Calu3 (cell line): ENCODE measurements at regions not wholly inside any gene's neighbourhood (a gene's known extent, or its start where the extent isn't known, plus 50 kb on each side); places are given as distances from the start of the nearest gene placed in this dataset.
"Not testable (repeated sequence)": the region's sequence is repeated elsewhere in the genome, so short reads cannot be mapped to it uniquely, and the experiment has no call there.

Source experiments
- BruUV-seq: library from RNA; stranded (reverse); fragments of 400-500 nt; replicated peaks from 2 replicates; lab custom pipeline; 2021; lab: Mats Ljungman, UMichigan
- CTCF ChIA-PET: fragments of 300-600 bp; sonication (Branson Sonifier 250); formaldehyde crosslinking; loops from one replicate; lab custom pipeline; 2022; ENCODE audit warnings: antibody characterized with exemption; lab: Charles Lee
- DNase-seq: peaks from one replicate; pipeline ENCODE4 v3.0.0; 2022
- H3K27ac Mint-ChIP-seq: one replicate; pipeline ENCODE4 v1.8.0; 2022; ENCODE audit warnings: mixed read lengths; ENCODE audit not compliant: unreplicated experiment
- H3K27me3 Mint-ChIP-seq: one replicate; pipeline ENCODE4 v1.8.0; 2022; ENCODE audit warnings: mixed read lengths; ENCODE audit not compliant: unreplicated experiment
- H3K36me3 Mint-ChIP-seq: one replicate; pipeline ENCODE4 v1.8.0; 2022; ENCODE audit warnings: mild to moderate bottlenecking, moderate library complexity, mixed read lengths; ENCODE audit not compliant: insufficient read depth, unreplicated experiment
- H3K4me1 Mint-ChIP-seq: one replicate; pipeline ENCODE4 v1.8.0; 2022; ENCODE audit warnings: mild to moderate bottlenecking, low read depth, mixed read lengths; ENCODE audit not compliant: unreplicated experiment
- H3K4me3 Mint-ChIP-seq: one replicate; pipeline ENCODE4 v1.8.0; 2022; ENCODE audit warnings: mild to moderate bottlenecking, low read depth, moderate library complexity, mixed read lengths; ENCODE audit not compliant: unreplicated experiment
- H3K9me3 Mint-ChIP-seq: one replicate; pipeline ENCODE4 v1.8.0; 2022; ENCODE audit warnings: low read depth, mixed read lengths; ENCODE audit not compliant: unreplicated experiment
- CTCF ChIP-seq: fragments of 200-600 bp; IDR thresholded peaks from one replicate; pipeline ENCODE4 v1.8.0; 2022; ENCODE audit warnings: antibody characterized with exemption; ENCODE audit not compliant: unreplicated experiment
- intact Hi-C: fragments of 100-400 bp; cut with micrococcal nuclease; formaldehyde crosslinking; loops from one replicate; pipeline ENCODE4 v1.10.0; 2022; ENCODE audit not compliant: unreplicated experiment

- DNase-seq, intact Hi-C loops, H3K27ac Mint-ChIP-seq, H3K9me3 Mint-ChIP-seq, H3K4me1 Mint-ChIP-seq, H3K36me3 Mint-ChIP-seq, CTCF ChIA-PET, H3K4me3 Mint-ChIP-seq, BruUV-seq: not testable (repeated sequence)
- peaks cover 58% of the 10 kb centered on the region for H3K27me3 Mint-ChIP-seq
Observed at GRCh38 chr16:29202642-29203041, 203.9 kb downstream of the NPIPB11 start.

DNA sequence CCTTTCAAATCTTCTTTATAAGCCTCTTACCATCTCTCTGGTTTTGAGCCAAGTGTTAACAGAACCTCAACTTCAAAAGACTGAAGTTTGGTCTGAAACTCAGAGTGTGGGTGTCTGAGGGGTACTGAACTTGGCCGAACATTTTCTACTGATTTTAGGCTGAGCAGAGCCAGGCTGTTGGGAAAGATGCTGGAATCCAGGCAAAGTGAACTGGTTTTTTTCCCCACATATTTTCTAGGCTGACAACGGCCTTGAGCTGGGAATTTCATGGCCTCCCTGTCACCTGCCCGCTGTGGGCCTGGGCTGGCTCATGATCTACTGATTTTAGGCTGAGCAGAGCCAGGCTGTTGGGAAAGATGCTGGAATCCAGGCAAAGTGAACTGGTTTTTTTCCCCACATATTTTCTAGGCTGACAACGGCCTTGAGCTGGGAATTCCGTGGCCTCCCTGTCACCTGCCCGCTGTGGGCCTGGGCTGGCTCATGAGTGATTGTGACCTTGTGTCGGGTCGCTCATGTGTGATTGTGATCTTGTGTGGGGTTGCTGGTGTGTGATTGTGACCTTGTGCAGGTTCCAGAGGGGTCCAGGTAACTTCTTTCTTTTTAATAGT lies 204.4 kb downstream of the NPIPB11 start:
- peaks cover 58% of the 10 kb centered on the region for H3K27me3 Mint-ChIP-seq
- CTCF ChIA-PET, BruUV-seq, H3K4me1 Mint-ChIP-seq, H3K9me3 Mint-ChIP-seq, H3K36me3 Mint-ChIP-seq, intact Hi-C loops, H3K27ac Mint-ChIP-seq, DNase-seq, H3K4me3 Mint-ChIP-seq: not testable (repeated sequence)

- CTCF ChIA-PET, H3K36me3 Mint-ChIP-seq, intact Hi-C loops, H3K9me3 Mint-ChIP-seq, DNase-seq, H3K4me3 Mint-ChIP-seq, H3K27ac Mint-ChIP-seq, H3K4me1 Mint-ChIP-seq, BruUV-seq: not testable (repeated sequence)
- peaks cover 58% of the 10 kb centered on the region for H3K27me3 Mint-ChIP-seq
Observed at GRCh38 chr16:29201296-29202024, 205.1 kb downstream of the NPIPB11 start.

GRCh38 chr16:29200681-29201080 lies 205.8 kb downstream of the NPIPB11 start:
- DNase-seq, H3K4me3 Mint-ChIP-seq, BruUV-seq, H3K27ac Mint-ChIP-seq, intact Hi-C loops, H3K4me1 Mint-ChIP-seq, H3K9me3 Mint-ChIP-seq, CTCF ChIA-PET, H3K36me3 Mint-ChIP-seq: not testable (repeated sequence)
- peaks cover 50% of the 10 kb centered on the region for H3K27me3 Mint-ChIP-seq

DNA sequence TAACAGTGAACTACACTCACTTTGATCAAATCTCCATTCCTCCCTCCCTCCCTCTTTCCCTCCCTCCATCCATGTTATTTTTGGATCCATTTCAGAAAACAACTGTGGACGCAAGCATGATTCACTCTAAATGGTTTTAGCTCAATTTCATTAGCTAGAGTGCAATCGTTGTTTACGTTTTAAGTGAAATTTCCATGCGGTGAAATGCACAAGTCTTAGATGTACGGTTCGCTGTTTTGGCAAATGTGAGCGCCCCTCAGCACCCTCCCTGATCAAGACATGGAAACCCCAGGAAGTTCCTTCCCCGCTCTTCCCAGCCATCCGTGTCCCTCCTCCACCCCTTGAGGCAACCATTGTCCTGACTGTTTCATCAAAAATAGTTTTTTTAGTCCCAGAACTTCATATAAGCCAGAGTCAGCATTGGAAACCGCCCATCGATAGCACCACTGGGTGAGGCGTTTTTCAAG lies 206.3 kb downstream of the NPIPB11 start:
- BruUV-seq, CTCF ChIA-PET, DNase-seq, H3K4me3 Mint-ChIP-seq, H3K27ac Mint-ChIP-seq, H3K36me3 Mint-ChIP-seq, H3K9me3 Mint-ChIP-seq, intact Hi-C loops, H3K4me1 Mint-ChIP-seq: not testable (repeated sequence)
- H3K27me3 Mint-ChIP-seq, result peaks cover 49% of the 10 kb centered on the region

GRCh38 chr16:29199626-29200025 lies 206.9 kb downstream of the NPIPB11 start:
- H3K4me3 Mint-ChIP-seq, BruUV-seq, DNase-seq, H3K4me1 Mint-ChIP-seq, intact Hi-C loops, H3K36me3 Mint-ChIP-seq, H3K27ac Mint-ChIP-seq, H3K9me3 Mint-ChIP-seq, CTCF ChIA-PET: not testable (repeated sequence)
- peaks cover 49% of the 10 kb centered on the region for H3K27me3 Mint-ChIP-seq

- H3K4me1 Mint-ChIP-seq, result no peaks in the 10 kb centered on the region
- intact Hi-C loops, result no loop called here
- H3K27me3 Mint-ChIP-seq, result peaks cover 44% of the 10 kb centered on the region
- no TSS peak for BruUV-seq
- no peak for TF ChIP-seq CTCF
- CTCF ChIA-PET, result no interaction called here
- peaks cover 3% of the 10 kb centered on the region for H3K9me3 Mint-ChIP-seq
- H3K4me3 Mint-ChIP-seq, result no peak overlapping the region
- H3K27ac Mint-ChIP-seq, result no peak overlapping the region
- no peaks in the 10 kb centered on the region for H3K36me3 Mint-ChIP-seq
- DNase-seq, result no peak
Observed at GRCh38 chr16:29198731-29199521, 207.6 kb downstream of the NPIPB11 start.
